Uterus (tissue), 3 donors: ENCODE measurements at regions not wholly inside any gene's neighbourhood (a gene's known extent, or its start where the extent isn't known, plus 50 kb on each side); places are given as distances from the start of the nearest gene placed in this dataset.

Experiments
- DNase-seq, 2 donors: peaks; one replicate each; pipeline ENCODE4 v3.0.0-alpha.2; 2019 to 2020
- H3K27ac ChIP-seq, 2 donors: fragments of 200-600 bp; sonication (generic); 1 replicate in 1 of 2; 2 replicates in 1 of 2; pipeline ENCODE4 v1.5.1; 2016 to 2018
- H3K27me3 ChIP-seq, 2 donors: fragments of 200-600 bp; sonication (generic); one replicate each; pipeline ENCODE4 v1.5.1; 2018 to 2019; ENCODE audit warnings: control low read depth in 1 of 2
- H3K36me3 ChIP-seq, 2 donors: fragments of 200-600 bp; sonication (generic); one replicate each; pipeline ENCODE4 v1.5.1; 2019; ENCODE audit warnings: control low read depth in 1 of 2
- H3K4me1 ChIP-seq, 2 donors: fragments of 200-600 bp; sonication (generic); one replicate each; pipeline ENCODE4 v1.5.1; 2018 to 2019; ENCODE audit warnings: control low read depth in 1 of 2
- H3K4me3 ChIP-seq, 2 donors: fragments of 200-600 bp; sonication (generic); 1 replicate in 1 of 2; 2 replicates in 1 of 2; pipeline ENCODE4 v1.5.1; 2018 to 2019; ENCODE audit warnings: mild to moderate bottlenecking in 1 of 2
- H3K9me3 ChIP-seq, 2 donors: fragments of 200-600 bp; sonication (generic); one replicate each; pipeline ENCODE4 v1.5.1; 2019; ENCODE audit warnings: control low read depth in 1 of 2
- POLR2A ChIP-seq, 2 donors: fragments of 450-650 bp; IDR thresholded peaks; one replicate each; pipeline ENCODE4 v1.6.1; 2016; ENCODE audit warnings: antibody characterized with exemption in 2 of 2, mild to moderate bottlenecking in 1 of 2, moderate library complexity in 1 of 2
- intact Hi-C: fragments of 100-400 bp; cut with DNase I; formaldehyde crosslinking; loops from one replicate; pipeline ENCODE4 v1.15.1; 2023; ENCODE audit warnings: low total_unique reads
- TF ChIP-seq, protein P1 (sequence below), 4 experiments: fragments of 200-600 bp in 2 of 4; fragments of 450-650 bp in 2 of 4; sonication (generic) in 2 of 4; IDR thresholded peaks; one replicate each; pipeline ENCODE4 v1.5.1; 2016 to 2019; ENCODE audit warnings: antibody characterized with exemption in 4 of 4, mild to moderate bottlenecking in 2 of 4, moderate library complexity in 1 of 4
- donor health status: DM: yes; HTN: yes; CAD: no.

DNA sequence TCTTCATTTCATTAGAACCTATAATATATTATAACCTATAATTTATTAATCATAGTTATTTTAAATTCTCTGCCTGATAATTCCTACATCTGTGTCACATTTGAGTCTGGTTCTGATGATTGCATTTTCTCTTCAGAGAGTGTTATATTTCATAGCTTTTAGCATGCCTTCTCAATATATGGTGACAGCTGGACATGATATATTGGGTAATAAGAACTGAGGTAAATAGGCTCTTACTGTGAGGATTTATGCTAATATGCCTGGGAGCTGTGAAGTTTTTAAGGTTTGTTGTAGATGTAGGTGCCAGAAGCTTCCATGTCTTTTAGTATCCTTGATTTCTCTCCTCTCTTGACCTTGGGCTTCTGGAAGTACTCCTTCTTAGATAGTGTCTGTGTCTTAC lies 325.9 kb upstream of the SEMA3D start:
- TF ChIP-seq POLR2A (IDR thresholded peaks at IDR 0.05): no peak
- TF ChIP-seq, protein P1, sequence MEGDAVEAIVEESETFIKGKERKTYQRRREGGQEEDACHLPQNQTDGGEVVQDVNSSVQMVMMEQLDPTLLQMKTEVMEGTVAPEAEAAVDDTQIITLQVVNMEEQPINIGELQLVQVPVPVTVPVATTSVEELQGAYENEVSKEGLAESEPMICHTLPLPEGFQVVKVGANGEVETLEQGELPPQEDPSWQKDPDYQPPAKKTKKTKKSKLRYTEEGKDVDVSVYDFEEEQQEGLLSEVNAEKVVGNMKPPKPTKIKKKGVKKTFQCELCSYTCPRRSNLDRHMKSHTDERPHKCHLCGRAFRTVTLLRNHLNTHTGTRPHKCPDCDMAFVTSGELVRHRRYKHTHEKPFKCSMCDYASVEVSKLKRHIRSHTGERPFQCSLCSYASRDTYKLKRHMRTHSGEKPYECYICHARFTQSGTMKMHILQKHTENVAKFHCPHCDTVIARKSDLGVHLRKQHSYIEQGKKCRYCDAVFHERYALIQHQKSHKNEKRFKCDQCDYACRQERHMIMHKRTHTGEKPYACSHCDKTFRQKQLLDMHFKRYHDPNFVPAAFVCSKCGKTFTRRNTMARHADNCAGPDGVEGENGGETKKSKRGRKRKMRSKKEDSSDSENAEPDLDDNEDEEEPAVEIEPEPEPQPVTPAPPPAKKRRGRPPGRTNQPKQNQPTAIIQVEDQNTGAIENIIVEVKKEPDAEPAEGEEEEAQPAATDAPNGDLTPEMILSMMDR (IDR thresholded peaks at IDR 0.05): no peak
- H3K36me3 ChIP-seq: no peaks in the 10 kb centered on the region
- intact Hi-C loops: no loop called here
- H3K9me3 ChIP-seq: no peaks in the 10 kb centered on the region
- no peak overlapping the region for H3K4me3 ChIP-seq
- H3K4me1 ChIP-seq: no peaks in the 10 kb centered on the region
- no peak overlapping the region for H3K27ac ChIP-seq
- no peaks in the 10 kb centered on the region for H3K27me3 ChIP-seq
- no peak for DNase-seq

DNA sequence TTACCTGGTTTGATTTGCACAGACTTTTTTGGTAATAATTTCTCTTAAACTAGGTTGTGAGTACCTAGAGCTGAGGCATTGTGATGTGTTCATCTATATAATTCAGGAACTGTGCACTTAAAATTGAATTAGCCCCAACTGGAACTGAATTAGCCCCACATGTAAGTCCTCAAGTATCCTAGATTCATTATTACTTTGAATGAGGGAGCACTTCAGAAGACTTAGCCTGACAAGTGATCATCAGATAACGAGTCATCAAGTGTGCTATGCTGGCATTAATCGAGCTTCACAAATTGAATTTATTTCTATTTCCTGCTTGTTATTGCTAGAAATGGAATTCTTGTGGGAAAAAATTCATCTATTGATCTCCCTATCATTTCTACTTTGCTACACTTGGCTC lies 323.4 kb upstream of the SEMA3D start:
- TF ChIP-seq POLR2A (IDR thresholded peaks at IDR 0.05): no peak
- TF ChIP-seq, protein P1 (IDR thresholded peaks at IDR 0.05): no peak
- intact Hi-C loops: no loop called here
- Histone ChIP-seq H3K9me3 (no peaks in the 10 kb centered on the region), H3K4me3 (no peak overlapping the region), H3K27me3 (no peaks in the 10 kb centered on the region), H3K4me1 (no peaks in the 10 kb centered on the region), H3K36me3 (no peaks in the 10 kb centered on the region), H3K27ac (no peak overlapping the region)
- no peak for DNase-seq

- Histone ChIP-seq H3K27me3 (no peaks in the 10 kb centered on the region), H3K4me1 (no peaks in the 10 kb centered on the region), H3K9me3 (no peaks in the 10 kb centered on the region), H3K27ac (no peak overlapping the region), H3K36me3 (no peaks in the 10 kb centered on the region), H3K4me3 (no peak overlapping the region)
- intact Hi-C loops: no loop called here
- no peak for TF ChIP-seq POLR2A (IDR thresholded peaks at IDR 0.05)
- TF ChIP-seq, protein P1 (IDR thresholded peaks at IDR 0.05): no peak
- DNase-seq: no peak
Observed at GRCh38 chr7:85509476-85509875, 322.6 kb upstream of the SEMA3D start.

DNA sequence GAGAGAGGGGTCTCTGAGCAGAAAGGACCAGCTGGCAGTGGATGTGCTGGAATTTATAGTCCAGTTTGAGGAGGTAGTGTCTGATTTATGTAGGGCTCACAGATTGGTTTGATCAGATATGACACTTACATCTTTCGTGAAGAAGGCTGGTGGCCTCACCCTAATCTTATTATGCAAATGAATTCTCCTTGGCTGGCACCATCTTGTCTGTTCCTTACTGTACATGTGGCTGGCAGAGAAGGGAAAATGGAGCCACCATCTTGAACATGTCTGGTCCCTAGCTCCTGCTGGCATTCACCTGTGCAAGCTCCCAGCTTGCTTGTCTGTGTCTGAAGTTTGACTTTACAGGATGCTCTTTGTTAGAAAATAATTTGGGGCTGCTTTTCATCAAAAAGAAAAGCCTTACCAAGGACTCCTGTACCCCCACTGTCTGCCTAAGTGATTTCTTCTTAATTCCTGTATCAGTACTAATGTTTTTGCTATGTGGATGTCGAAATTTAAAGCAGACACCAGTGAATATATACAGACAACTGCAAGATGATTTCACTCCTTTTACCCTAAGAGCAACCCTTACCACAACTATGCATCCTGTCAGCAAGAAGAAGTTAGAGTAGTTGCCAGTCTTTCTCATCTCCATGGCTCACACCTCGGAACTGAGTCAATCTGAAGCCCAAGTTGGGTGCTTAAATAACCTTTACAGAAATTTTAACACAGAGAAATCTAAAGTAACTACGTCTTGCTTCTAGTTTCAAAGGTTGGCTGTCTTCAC lies 322.0 kb upstream of the SEMA3D start:
- no peaks in the 10 kb centered on the region for H3K27me3 ChIP-seq
- TF ChIP-seq, protein P1 (IDR thresholded peaks at IDR 0.05): no peak
- no peak for TF ChIP-seq POLR2A (IDR thresholded peaks at IDR 0.05)
- no peaks in the 10 kb centered on the region for H3K9me3 ChIP-seq
- H3K4me1 ChIP-seq: no peaks in the 10 kb centered on the region
- no peak overlapping the region for H3K4me3 ChIP-seq
- DNase-seq: no peak
- intact Hi-C loops: no loop called here
- H3K36me3 ChIP-seq: no peaks in the 10 kb centered on the region
- H3K27ac ChIP-seq: no peak overlapping the region

DNA sequence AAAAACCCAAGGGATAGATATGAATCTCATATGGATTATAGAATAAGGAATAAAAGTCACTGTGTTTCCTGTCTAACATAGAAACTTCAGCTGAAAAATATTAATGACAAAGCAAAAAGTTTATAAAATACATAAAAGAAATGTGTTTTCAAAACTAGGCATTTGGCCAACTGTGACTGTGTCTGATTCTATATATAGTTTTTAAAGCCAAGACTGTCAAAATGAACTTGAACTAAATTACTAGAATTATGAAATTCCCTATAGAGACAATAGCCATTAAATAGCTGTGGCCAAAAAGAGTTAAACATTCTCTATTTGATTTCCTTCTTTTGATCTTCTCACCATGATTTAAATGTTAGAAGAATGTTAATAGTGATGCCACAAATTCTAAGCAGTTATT lies 311.2 kb upstream of the SEMA3D start:
- Histone ChIP-seq H3K4me1 (no peaks in the 10 kb centered on the region), H3K36me3 (no peaks in the 10 kb centered on the region), H3K9me3 (peaks cover 0 to 3% of the 10 kb centered on the region in 2 donors), H3K4me3 (no peak overlapping the region), H3K27me3 (no peaks in the 10 kb centered on the region), H3K27ac (no peak overlapping the region)
- TF ChIP-seq, protein P1 (IDR thresholded peaks at IDR 0.05): no peak
- no peak for TF ChIP-seq POLR2A (IDR thresholded peaks at IDR 0.05)
- no peak for DNase-seq
- intact Hi-C loops: no loop called here
